HCT116 (cell line): ENCODE measurements at regions not wholly inside any gene's neighbourhood (a gene's known extent, or its start where the extent isn't known, plus 50 kb on each side); places are given as distances from the start of the nearest gene placed in this dataset.

Experiments used
- CTCF ChIP-seq, 3 experiments: fragments of 200-600 bp in 1 of 3; sonication (generic) in 1 of 3; IDR thresholded peaks in 2 of 3; conservative IDR thresholded peaks in 1 of 3; 2 replicates each; pipeline ENCODE4 v1.5.1; 2012 to 2017; ENCODE audit warnings: low read depth in 2 of 3, low read length in 2 of 3, antibody characterized with exemption in 1 of 3, borderline replicate concordance in 1 of 3, control low read depth in 1 of 3, mild to moderate bottlenecking in 1 of 3, mixed read lengths in 1 of 3, mixed run types in 1 of 3, moderate library complexity in 1 of 3; ENCODE audit not compliant: insufficient read depth in 1 of 3
- EZH2 ChIP-seq: fragments of 200-600 bp; sonication (generic); IDR thresholded peaks from 2 replicates; pipeline ENCODE4 v1.6.1; 2017; ENCODE audit warnings: antibody characterized with exemption, mixed run types
- EZH2phosphoT487 ChIP-seq: fragments of 200-600 bp; IDR thresholded peaks from 2 replicates; pipeline ENCODE4 v1.6.1; 2018; ENCODE audit warnings: antibody characterized with exemption, borderline replicate concordance
- MAX ChIP-seq: IDR thresholded peaks from 2 replicates; pipeline ENCODE4 v1.6.1; 2012
- POLR2A ChIP-seq: IDR thresholded peaks from 2 replicates; pipeline ENCODE4 v1.7.0; 2011; ENCODE audit warnings: borderline replicate concordance; ENCODE audit not compliant: insufficient read depth, insufficient read length; ENCODE audit errors: extremely low read depth
- POLR2AphosphoS5 ChIP-seq: IDR thresholded peaks from 2 replicates; pipeline ENCODE4 v1.6.1; 2011; ENCODE audit warnings: mild to moderate bottlenecking, low read depth, low read length, moderate library complexity
- RAD21 ChIP-seq: IDR thresholded peaks from 2 replicates; pipeline ENCODE4 v1.6.1; 2012; ENCODE audit warnings: low read depth, mild to moderate bottlenecking
- SIN3A ChIP-seq: IDR thresholded peaks from 2 replicates; pipeline ENCODE4 v1.6.1; 2012; ENCODE audit warnings: low read depth
- SP1 ChIP-seq: IDR thresholded peaks from 2 replicates; pipeline ENCODE4 v1.6.1; 2012; ENCODE audit warnings: low read depth
- SRF ChIP-seq: IDR thresholded peaks from 2 replicates; pipeline ENCODE4 v1.6.1; 2012; ENCODE audit warnings: low read depth
- YY1 ChIP-seq: IDR thresholded peaks from 2 replicates; pipeline ENCODE4 v1.6.1; 2011; ENCODE audit warnings: low read length, low read depth, moderate library complexity, mild to moderate bottlenecking; ENCODE audit not compliant: insufficient replicate concordance; ENCODE audit errors: extremely low read depth
- ZNF274 ChIP-seq: fragments of 200-500 bp; sonication (Bioruptor generic); IDR thresholded peaks from 2 replicates; pipeline ENCODE4 v1.6.1; 2014; ENCODE audit warnings: mild to moderate bottlenecking, low read depth, low read length, inconsistent platforms
- TF ChIP-seq, protein P1 (sequence below): IDR thresholded peaks from 2 replicates; pipeline ENCODE4 v1.6.1; 2012

DNA sequence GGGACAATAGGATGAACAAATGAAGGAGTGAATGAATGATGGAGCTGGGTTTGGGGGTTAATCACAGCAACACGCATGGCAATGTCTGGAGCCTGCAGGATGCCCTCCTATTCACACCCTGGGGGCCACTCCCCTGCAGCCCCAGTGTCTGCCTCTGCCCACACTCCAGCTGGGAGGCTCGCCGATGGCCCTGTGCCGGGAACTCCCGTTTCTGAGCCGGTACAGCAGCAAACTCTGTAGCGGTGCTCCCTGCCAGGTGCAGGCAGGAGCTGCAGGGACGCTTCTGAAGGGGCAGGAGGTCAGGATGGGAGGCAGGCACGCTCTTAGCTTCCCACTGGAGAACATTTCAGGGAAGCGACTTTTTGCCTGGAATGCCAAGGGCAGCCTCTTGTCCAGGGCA is 55.4 kb upstream of the NCOR2 start:
- TF ChIP-seq SP1, result no peak
- TF ChIP-seq SIN3A, result no peak
- TF ChIP-seq ZNF274, result no peak
- no peak for TF ChIP-seq SRF
- no peak for TF ChIP-seq CTCF (IDR thresholded peaks at IDR 0.05 in 2 of 3, conservative IDR thresholded peaks at IDR 0.05 in 1 of 3; ENCODE audit: borderline replicate concordance in 1 of 3, insufficient read depth in 1 of 3, low read depth in 2 of 3, low read length in 2 of 3)
- no peak for TF ChIP-seq POLR2AphosphoS5
- TF ChIP-seq EZH2, result no peak
- no peak for TF ChIP-seq YY1
- TF ChIP-seq, protein P1, sequence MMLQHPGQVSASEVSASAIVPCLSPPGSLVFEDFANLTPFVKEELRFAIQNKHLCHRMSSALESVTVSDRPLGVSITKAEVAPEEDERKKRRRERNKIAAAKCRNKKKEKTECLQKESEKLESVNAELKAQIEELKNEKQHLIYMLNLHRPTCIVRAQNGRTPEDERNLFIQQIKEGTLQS, result no peak
- no peak for TF ChIP-seq RAD21
- no peak for TF ChIP-seq POLR2A
- no peak for TF ChIP-seq EZH2phosphoT487
- TF ChIP-seq MAX, result no peak
